Testis (tissue), 2 donors: ENCODE measurements at regions not wholly inside any gene's neighbourhood (a gene's known extent, or its start where the extent isn't known, plus 50 kb on each side); places are given as distances from the start of the nearest gene placed in this dataset.

Source experiments
- DNase-seq: peaks from one replicate; pipeline ENCODE4 v3.0.0-alpha.2; 2019
- H3K27ac ChIP-seq, 2 donors: fragments of 200-600 bp; sonication (generic); one replicate each; pipeline ENCODE4 v1.5.1; 2019
- H3K27me3 ChIP-seq: fragments of 200-600 bp; sonication (generic); one replicate; pipeline ENCODE4 v1.5.1; 2019
- H3K36me3 ChIP-seq: fragments of 200-600 bp; sonication (generic); one replicate; pipeline ENCODE4 v1.5.1; 2017; ENCODE audit warnings: low read depth; ENCODE audit errors: missing control alignments
- H3K4me1 ChIP-seq: fragments of 200-600 bp; sonication (generic); one replicate; pipeline ENCODE4 v1.5.1; 2019
- H3K4me3 ChIP-seq, 2 donors: fragments of 200-600 bp; sonication (generic); one replicate each; pipeline ENCODE4 v1.5.1; 2017 to 2019
- H3K9me3 ChIP-seq: fragments of 200-600 bp; sonication (generic); one replicate; pipeline ENCODE4 v1.5.1; 2017
- CTCF ChIP-seq, 3 experiments: fragments of 450-650 bp in 2 of 3; fragments of 200-600 bp in 1 of 3; sonication (generic) in 1 of 3; IDR thresholded peaks; one replicate each; pipeline ENCODE4 v1.5.1; 2016 to 2019; ENCODE audit warnings: antibody characterized with exemption in 3 of 3, mild to moderate bottlenecking in 2 of 3, moderate library complexity in 1 of 3
- POLR2A ChIP-seq: fragments of 450-650 bp; IDR thresholded peaks from one replicate; pipeline ENCODE4 v1.6.1; 2017; ENCODE audit warnings: antibody characterized with exemption, mild to moderate bottlenecking, moderate library complexity
- WGBS, 2 donors: methylation state at CpG; one replicate each; pipeline ENCODE4 v1.1.5; 2018; 5-methylcytosine and 5-hydroxymethylcytosine counted together
- intact Hi-C: fragments of 100-400 bp; cut with DNase I; formaldehyde crosslinking; loops from one replicate; pipeline ENCODE4 v1.15.1; 2023; ENCODE audit warnings: low total_unique reads

DNA sequence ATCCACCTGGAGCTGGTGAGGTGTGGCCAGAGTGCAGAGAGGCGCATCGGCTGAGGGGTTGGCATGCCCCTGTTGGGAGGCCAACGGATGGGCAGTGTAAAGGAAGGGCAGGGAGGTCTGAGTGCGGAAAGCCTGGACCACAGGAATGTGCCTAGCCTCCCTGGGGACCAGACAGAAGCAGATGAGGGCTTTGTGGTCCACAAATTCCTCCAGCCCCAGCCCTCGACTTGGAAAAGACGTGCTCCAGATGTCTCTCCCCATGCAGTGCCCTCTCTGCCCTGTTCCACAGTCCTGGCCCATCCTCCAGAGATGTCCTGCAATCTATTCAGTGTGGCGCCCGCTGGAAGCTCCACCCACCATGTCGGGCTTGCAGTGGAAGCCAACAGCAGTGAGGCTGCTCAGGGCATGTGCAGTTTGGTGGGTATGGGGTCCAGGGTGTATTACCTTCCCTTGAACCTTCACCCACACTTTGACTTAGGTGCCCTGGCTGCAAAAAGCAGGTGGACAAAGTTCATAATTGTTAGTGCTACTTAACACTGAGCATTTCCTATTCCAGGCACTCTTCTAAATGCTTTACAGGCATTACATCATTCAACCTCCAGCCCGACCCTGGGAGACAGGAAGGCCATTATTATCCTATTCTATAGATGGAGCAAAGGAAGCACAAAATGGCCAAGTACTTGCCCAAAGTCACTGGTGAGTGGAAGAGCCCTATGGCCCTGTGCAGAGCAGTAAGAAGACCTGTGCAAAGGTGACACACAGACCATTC, 120.2 kb upstream of the SLC25A48 start:
- 82 to 86% methylated on average over 10 of the region's 10 CpGs for WGBS, 2 donors
- DNase-seq, result no peak
- H3K36me3 ChIP-seq, result no peaks in the 10 kb centered on the region
- no peaks in the 10 kb centered on the region for H3K9me3 ChIP-seq
- H3K4me3 ChIP-seq, result no peak overlapping the region
- intact Hi-C loops, result no loop called here
- peaks cover 6% of the 10 kb centered on the region for H3K4me1 ChIP-seq
- H3K27me3 ChIP-seq, result no peaks in the 10 kb centered on the region
- H3K27ac ChIP-seq, result no peak overlapping the region
- TF ChIP-seq CTCF (IDR thresholded peaks at IDR 0.05), result no peak
- TF ChIP-seq POLR2A, result no peak

- no peaks in the 10 kb centered on the region for H3K27me3 ChIP-seq
- no peaks in the 10 kb centered on the region for H3K9me3 ChIP-seq
- H3K27ac ChIP-seq, result no peak overlapping the region
- no peak for TF ChIP-seq POLR2A
- no peak for TF ChIP-seq CTCF (IDR thresholded peaks at IDR 0.05)
- H3K4me3 ChIP-seq, result no peak overlapping the region
- intact Hi-C loops, result no loop called here
- 77 to 86% methylated on average over 10 to 11 of the region's 11 CpGs for WGBS, 2 donors
- H3K36me3 ChIP-seq, result no peaks in the 10 kb centered on the region
- no peak for DNase-seq
- H3K4me1 ChIP-seq, result peaks cover 6% of the 10 kb centered on the region
Measured at GRCh38 chr5:135713161-135713915, 121.1 kb upstream of the SLC25A48 start.

DNA sequence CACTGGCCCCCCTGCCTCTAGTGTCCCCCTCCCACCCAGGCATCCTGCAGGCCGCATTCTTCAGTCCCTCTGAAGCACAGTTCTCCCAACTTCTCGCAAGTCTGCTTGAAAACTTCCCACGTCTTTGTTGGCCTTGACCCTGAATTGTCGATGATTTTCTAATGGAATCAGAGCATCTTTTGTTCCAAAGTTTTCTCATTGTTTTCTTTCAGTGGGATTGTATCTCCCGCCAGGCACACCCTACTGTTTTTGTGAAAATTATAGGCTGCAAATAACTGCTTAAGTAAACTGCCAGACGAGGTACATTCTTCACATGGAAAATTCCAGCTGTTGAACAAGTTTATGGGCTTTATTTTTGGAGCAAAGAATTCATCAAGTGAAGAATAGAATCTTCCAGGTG, 122.6 kb upstream of the SLC25A48 start:
- no peak for TF ChIP-seq POLR2A
- TF ChIP-seq CTCF (IDR thresholded peaks at IDR 0.05), result no peak
- Histone ChIP-seq H3K4me3 (no peak overlapping the region), H3K9me3 (no peaks in the 10 kb centered on the region), H3K27ac (no peak overlapping the region), H3K4me1 (peaks cover 6% of the 10 kb centered on the region), H3K27me3 (no peaks in the 10 kb centered on the region), H3K36me3 (no peaks in the 10 kb centered on the region)
- 40 to 46% methylated on average over 6 of the region's 6 CpGs for WGBS, 2 donors
- peak; percentile 21 for DNase-seq
- intact Hi-C loops, result no loop called here

DNA sequence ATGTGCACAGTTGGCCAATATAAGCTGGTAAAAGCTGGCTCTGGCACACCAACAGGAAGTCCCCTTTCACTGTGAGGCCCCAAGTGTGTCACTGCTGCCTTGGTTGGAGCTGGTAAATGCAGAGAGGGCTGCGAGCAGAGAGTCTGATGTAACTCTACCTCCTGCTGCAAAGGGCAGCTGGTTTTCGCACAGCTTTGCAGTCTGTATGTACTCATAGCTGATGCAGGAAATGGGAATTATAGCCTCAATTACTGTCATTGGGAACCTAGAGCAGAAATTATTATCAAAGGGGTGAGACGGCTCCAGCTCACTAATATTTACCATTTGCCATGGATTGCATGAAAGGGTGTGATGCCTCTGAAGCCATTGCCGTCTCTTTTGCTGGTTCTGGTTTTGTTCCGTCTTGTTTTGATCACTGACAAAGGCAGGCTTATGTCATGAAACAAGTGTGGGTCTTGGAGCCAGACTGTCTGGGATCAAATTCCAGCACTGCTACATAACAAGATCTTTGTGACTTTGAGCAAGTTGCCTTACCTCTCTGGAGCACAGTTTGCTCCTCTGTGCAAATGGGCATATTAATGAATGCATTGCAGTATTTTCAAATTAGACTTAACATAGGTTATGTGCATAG, 124.3 kb upstream of the SLC25A48 start:
- no peaks in the 10 kb centered on the region for H3K36me3 ChIP-seq
- no peak overlapping the region for H3K27ac ChIP-seq
- H3K27me3 ChIP-seq, result no peaks in the 10 kb centered on the region
- no peaks in the 10 kb centered on the region for H3K9me3 ChIP-seq
- DNase-seq, result no peak
- whole genome bisulfite sequencing, 2 donors, result 79 to 88% methylated on average over 5 of the region's 5 CpGs
- intact Hi-C loops, result no loop called here
- TF ChIP-seq POLR2A (no peak), CTCF (IDR thresholded peaks at IDR 0.05) (no peak)
- H3K4me3 ChIP-seq, result no peak overlapping the region
- peaks cover 6% of the 10 kb centered on the region for H3K4me1 ChIP-seq
